HepG2 (cell line): ENCODE measurements at regions not wholly inside any gene's neighbourhood (a gene's known extent, or its start where the extent isn't known, plus 50 kb on each side); places are given as distances from the start of the nearest gene placed in this dataset.

Source experiments
- ATAC-seq: fragments of 200-7000 bp; cut with Tn5 transposase; 3 replicates; pipeline ENCODE4 v1.9.1; 2020; ENCODE audit warnings: mild to moderate bottlenecking, moderate library complexity
- BruUV-seq: library from RNA; stranded (reverse); fragments of 400-500 nt; replicated peaks from 2 replicates; lab custom pipeline; 2021; lab: Mats Ljungman, UMichigan
- CTCF ChIA-PET: fragments of 300-600 bp; formaldehyde crosslinking; extraction: SDS; loops from one replicate; lab custom pipeline; 2021; ENCODE audit warnings: low total read pairs, inconsistent platforms, low intra/inter-chr PET ratio; lab: Yijun Ruan, JAX
- POLR2A ChIA-PET: fragments of 350-600 bp; sonication (Branson Sonifier 250); formaldehyde crosslinking; loops from one replicate; lab custom pipeline; 2020; ENCODE audit warnings: antibody characterized with exemption, inconsistent platforms; lab: Yijun Ruan, JAX
- DNase-seq: peaks from one replicate; pipeline ENCODE4 v3.0.0-alpha.2; 2015; ENCODE audit warnings: low spot score
- FAIRE-seq: peaks from 3 replicates; lab custom pipeline; 2011; peaks lifted over from hg19 to GRCh38; lab: Jason Lieb, UNC
- H2AFZ ChIP-seq: one replicate; pipeline ENCODE4 v1.6.1; 2011; ENCODE audit warnings: low read length, inconsistent platforms
- H3K27ac ChIP-seq: fragments of 300-600 bp; 3 replicates; pipeline ENCODE4 v1.8.0; 2011; ENCODE audit warnings: mixed run types, mild to moderate bottlenecking, mixed read lengths, low read length, inconsistent platforms; ENCODE audit not compliant: insufficient read depth; ENCODE audit errors: extremely low read length
- H3K27me3 ChIP-seq, 2 experiments: fragments of 200-600 bp in 1 of 2; 2 replicates in 1 of 2; 3 replicates in 1 of 2; pipeline versions ENCODE4 v1.6.0 to v1.8.0; 2011; ENCODE audit warnings: low read length in 2 of 2, mild to moderate bottlenecking in 2 of 2, moderate library complexity in 2 of 2, inconsistent platforms in 1 of 2; ENCODE audit not compliant: insufficient read depth in 2 of 2, control insufficient read depth in 1 of 2
- H3K36me3 ChIP-seq, 2 experiments: fragments of 200-600 bp in 1 of 2; replicated peaks in 1 of 2; 2 replicates in 1 of 2; 3 replicates in 1 of 2; pipeline versions ENCODE4 v1.5.1 to v1.8.0; 2011; ENCODE audit warnings: low read length in 2 of 2, inconsistent platforms in 1 of 2; ENCODE audit not compliant: insufficient read depth in 2 of 2, control insufficient read depth in 1 of 2
- H3K4me1 ChIP-seq: 2 replicates; pipeline ENCODE4 v1.5.1; 2012; ENCODE audit warnings: low read length, inconsistent platforms; ENCODE audit not compliant: insufficient read depth
- H3K4me2 ChIP-seq: 2 replicates; pipeline ENCODE4 v1.6.0; 2011; ENCODE audit warnings: low read depth, low read length, inconsistent platforms
- H3K4me3 ChIP-seq, 3 experiments: fragments of 200-600 bp in 1 of 3; sonication (generic), shearing (Covaris generic) in 1 of 3; replicated peaks in 1 of 3; 2 replicates each; pipeline ENCODE4 v1.5.1; 2011 to 2016; ENCODE audit warnings: low read length in 3 of 3, inconsistent platforms in 2 of 3, low read depth in 2 of 3, mild to moderate bottlenecking in 2 of 3, control low read depth in 1 of 3, mixed read lengths in 1 of 3; ENCODE audit not compliant: insufficient read depth in 1 of 3
- H3K79me2 ChIP-seq: one replicate; pipeline ENCODE4 v1.6.1; 2011; ENCODE audit warnings: low read length, inconsistent platforms; ENCODE audit not compliant: insufficient read depth
- H3K9ac ChIP-seq: 2 replicates; pipeline ENCODE4 v1.6.0; 2011; ENCODE audit warnings: mild to moderate bottlenecking, low read depth, low read length, inconsistent platforms; ENCODE audit not compliant: insufficient read depth
- H3K9me3 ChIP-seq: 2 replicates; pipeline ENCODE4 v1.5.1; 2012; ENCODE audit warnings: mild to moderate bottlenecking, low read length
- H4K20me1 ChIP-seq: 2 replicates; pipeline ENCODE4 v1.6.0; 2011; ENCODE audit warnings: inconsistent platforms, mild to moderate bottlenecking, low read length, moderate library complexity; ENCODE audit not compliant: insufficient read depth
- CREB1 ChIP-seq, 2 experiments: fragments of 450-650 bp in 1 of 2; IDR thresholded peaks; 2 replicates each; pipeline ENCODE4 v1.6.1; 2016 to 2017; ENCODE audit warnings: control low read depth in 1 of 2, mild to moderate bottlenecking in 1 of 2, missing compliant biosample characterization in 1 of 2, missing genetic modification characterization in 1 of 2
- MIER3 ChIP-seq: IDR thresholded peaks from 2 replicates; pipeline ENCODE4 v1.6.1; 2016; ENCODE audit warnings: missing compliant biosample characterization, borderline replicate concordance
- WGBS: methylation state at CpG from one replicate; pipeline ENCODE4 v1.1.6; 2017; ENCODE audit warnings: low lambda C conversion rate; 5-methylcytosine and 5-hydroxymethylcytosine counted together
- in situ Hi-C: cut with HindIII; loops from 2 replicates; pipeline ENCODE4 v1.10.0; 2017; ENCODE audit warnings: low pct_unique_long_range_greater_than_20kb; ENCODE audit not compliant: extremely low pct_ligation_motif_present
- intact Hi-C: fragments of 100-400 bp; cut with micrococcal nuclease; formaldehyde crosslinking; loops from one replicate; pipeline ENCODE4 v1.10.0; 2022; ENCODE audit not compliant: unreplicated experiment
- TF ChIP-seq, protein P1 (sequence below): sonication (generic); formaldehyde crosslinking; IDR thresholded peaks from 2 replicates; pipeline ENCODE4 v1.5.1; 2020; ENCODE audit warnings: mild to moderate bottlenecking, missing genetic modification reagents, borderline replicate concordance
- TF ChIP-seq, protein P2 (sequence below): sonication (generic); formaldehyde crosslinking; IDR thresholded peaks from 2 replicates; pipeline ENCODE4 v1.4.0; 2020; ENCODE audit warnings: mild to moderate bottlenecking, missing genetic modification reagents
- TF ChIP-seq, protein P3 (sequence below): sonication (generic); formaldehyde crosslinking; IDR thresholded peaks from 2 replicates; pipeline ENCODE4 v1.8.0; 2022; ENCODE audit warnings: mild to moderate bottlenecking, missing genetic modification reagents, moderate library complexity

DNA sequence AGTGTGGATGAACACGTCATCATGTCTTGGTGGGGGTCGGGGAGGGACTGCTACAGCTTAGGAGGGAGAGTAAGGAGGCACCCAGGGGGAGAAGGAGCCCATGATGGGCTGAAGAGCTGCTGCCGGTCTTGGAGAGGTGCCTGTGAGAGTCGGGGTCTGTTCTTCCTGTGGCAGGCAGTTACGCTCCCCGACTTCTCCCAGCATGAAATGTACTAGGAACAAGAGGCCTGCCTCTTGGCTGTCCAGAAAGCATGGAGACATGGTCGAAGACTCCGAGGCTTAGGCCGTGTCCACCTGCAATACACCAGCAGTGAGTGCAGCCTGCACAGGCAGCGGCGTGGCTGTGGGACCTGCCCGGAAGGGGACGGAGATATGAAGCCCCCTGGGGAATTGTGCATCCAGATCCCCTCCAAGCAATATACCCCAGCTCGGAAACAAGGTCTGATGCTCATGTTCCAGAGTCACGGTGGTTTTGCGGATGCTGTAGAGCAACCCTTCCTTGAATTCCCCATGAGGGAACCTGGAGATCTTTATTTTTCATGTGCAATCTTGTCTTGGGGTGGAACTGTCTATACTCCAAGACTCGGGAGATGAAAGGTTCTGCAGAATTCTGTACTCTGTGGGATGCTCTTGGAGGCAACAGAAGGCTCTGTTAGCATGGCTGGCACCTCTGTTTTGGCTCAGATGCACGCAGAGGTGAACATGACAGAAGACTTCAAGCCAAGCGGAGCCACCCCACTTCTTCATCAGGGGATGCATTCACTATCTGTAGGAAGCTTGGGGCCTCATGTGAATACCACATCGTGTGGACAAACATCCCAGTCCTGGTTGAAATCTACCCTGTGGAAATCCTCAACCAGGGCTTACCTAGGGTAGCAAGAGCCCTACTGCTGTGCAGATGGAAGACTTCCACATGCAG is 374.9 kb upstream of the IRX4 start:
- no peaks in the 10 kb centered on the region for H3K36me3 ChIP-seq
- no peaks in the 10 kb centered on the region for H4K20me1 ChIP-seq
- no peaks in the 10 kb centered on the region for H3K9me3 ChIP-seq
- ChIA-PET POLR2A (no interaction called here), CTCF (no interaction called here)
- no peak overlapping the region for H3K4me2 ChIP-seq
- WGBS: 22% methylated on average over 13 of the region's 20 CpGs
- in situ Hi-C loops: no loop called here
- no peak overlapping the region for H3K9ac ChIP-seq
- FAIRE-seq: no peak
- peaks cover 2 to 39% of the 10 kb centered on the region in 2 experiments; a peak in 3 of 5 replicates for H3K27me3 ChIP-seq
- TF ChIP-seq, protein P1, sequence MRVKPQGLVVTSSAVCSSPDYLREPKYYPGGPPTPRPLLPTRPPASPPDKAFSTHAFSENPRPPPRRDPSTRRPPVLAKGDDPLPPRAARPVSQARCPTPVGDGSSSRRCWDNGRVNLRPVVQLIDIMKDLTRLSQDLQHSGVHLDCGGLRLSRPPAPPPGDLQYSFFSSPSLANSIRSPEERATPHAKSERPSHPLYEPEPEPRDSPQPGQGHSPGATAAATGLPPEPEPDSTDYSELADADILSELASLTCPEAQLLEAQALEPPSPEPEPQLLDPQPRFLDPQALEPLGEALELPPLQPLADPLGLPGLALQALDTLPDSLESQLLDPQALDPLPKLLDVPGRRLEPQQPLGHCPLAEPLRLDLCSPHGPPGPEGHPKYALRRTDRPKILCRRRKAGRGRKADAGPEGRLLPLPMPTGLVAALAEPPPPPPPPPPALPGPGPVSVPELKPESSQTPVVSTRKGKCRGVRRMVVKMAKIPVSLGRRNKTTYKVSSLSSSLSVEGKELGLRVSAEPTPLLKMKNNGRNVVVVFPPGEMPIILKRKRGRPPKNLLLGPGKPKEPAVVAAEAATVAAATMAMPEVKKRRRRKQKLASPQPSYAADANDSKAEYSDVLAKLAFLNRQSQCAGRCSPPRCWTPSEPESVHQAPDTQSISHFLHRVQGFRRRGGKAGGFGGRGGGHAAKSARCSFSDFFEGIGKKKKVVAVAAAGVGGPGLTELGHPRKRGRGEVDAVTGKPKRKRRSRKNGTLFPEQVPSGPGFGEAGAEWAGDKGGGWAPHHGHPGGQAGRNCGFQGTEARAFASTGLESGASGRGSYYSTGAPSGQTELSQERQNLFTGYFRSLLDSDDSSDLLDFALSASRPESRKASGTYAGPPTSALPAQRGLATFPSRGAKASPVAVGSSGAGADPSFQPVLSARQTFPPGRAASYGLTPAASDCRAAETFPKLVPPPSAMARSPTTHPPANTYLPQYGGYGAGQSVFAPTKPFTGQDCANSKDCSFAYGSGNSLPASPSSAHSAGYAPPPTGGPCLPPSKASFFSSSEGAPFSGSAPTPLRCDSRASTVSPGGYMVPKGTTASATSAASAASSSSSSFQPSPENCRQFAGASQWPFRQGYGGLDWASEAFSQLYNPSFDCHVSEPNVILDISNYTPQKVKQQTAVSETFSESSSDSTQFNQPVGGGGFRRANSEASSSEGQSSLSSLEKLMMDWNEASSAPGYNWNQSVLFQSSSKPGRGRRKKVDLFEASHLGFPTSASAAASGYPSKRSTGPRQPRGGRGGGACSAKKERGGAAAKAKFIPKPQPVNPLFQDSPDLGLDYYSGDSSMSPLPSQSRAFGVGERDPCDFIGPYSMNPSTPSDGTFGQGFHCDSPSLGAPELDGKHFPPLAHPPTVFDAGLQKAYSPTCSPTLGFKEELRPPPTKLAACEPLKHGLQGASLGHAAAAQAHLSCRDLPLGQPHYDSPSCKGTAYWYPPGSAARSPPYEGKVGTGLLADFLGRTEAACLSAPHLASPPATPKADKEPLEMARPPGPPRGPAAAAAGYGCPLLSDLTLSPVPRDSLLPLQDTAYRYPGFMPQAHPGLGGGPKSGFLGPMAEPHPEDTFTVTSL (CRISPR knock-in tag): no peak
- TF ChIP-seq, protein P2, sequence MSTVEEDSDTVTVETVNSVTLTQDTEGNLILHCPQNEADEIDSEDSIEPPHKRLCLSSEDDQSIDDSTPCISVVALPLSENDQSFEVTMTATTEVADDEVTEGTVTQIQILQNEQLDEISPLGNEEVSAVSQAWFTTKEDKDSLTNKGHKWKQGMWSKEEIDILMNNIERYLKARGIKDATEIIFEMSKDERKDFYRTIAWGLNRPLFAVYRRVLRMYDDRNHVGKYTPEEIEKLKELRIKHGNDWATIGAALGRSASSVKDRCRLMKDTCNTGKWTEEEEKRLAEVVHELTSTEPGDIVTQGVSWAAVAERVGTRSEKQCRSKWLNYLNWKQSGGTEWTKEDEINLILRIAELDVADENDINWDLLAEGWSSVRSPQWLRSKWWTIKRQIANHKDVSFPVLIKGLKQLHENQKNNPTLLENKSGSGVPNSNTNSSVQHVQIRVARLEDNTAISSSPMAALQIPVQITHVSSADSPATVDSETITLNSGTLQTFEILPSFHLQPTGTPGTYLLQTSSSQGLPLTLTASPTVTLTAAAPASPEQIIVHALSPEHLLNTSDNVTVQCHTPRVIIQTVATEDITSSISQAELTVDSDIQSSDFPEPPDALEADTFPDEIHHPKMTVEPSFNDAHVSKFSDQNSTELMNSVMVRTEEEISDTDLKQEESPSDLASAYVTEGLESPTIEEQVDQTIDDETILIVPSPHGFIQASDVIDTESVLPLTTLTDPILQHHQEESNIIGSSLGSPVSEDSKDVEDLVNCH (CRISPR knock-in tag): no peak
- no peak for TF ChIP-seq MIER3 (CRISPR knock-in tag)
- peak; percentile 33; the same call in 1 of the 2 replicates for TF ChIP-seq CREB1 (IDR thresholded peaks at IDR 0.05)
- TF ChIP-seq CREB1 (CRISPR knock-in tag; IDR thresholded peaks at IDR 0.05): no peak
- TF ChIP-seq, protein P3, sequence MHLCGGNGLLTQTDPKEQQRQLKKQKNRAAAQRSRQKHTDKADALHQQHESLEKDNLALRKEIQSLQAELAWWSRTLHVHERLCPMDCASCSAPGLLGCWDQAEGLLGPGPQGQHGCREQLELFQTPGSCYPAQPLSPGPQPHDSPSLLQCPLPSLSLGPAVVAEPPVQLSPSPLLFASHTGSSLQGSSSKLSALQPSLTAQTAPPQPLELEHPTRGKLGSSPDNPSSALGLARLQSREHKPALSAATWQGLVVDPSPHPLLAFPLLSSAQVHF (CRISPR knock-in tag): no peak
- no peaks in the 10 kb centered on the region for H3K4me1 ChIP-seq
- no peak overlapping the region for H3K27ac ChIP-seq
- no TSS peak for BruUV-seq
- H3K79me2 ChIP-seq: no peaks in the 10 kb centered on the region
- no peak overlapping the region for H3K4me3 ChIP-seq
- intact Hi-C loops: no loop called here
- DNase-seq: no peak
- H2AFZ ChIP-seq: no peak overlapping the region
- no peak for ATAC-seq
